ENCODE measurements at regions not wholly inside any gene's neighbourhood (a gene's known extent, or its start where the extent isn't known, plus 50 kb on each side); places are given as distances from the start of the nearest gene placed in this dataset.

GRCh38 chr12:46506961-46507360, 134.4 kb upstream of the SLC38A2 start:
- TF ChIP-seq CTCF (optimal IDR thresholded peaks at IDR 0.05 in 1 of 3, IDR thresholded peaks at IDR 0.05 in 1 of 3, conservative IDR thresholded peaks at IDR 0.05 in 1 of 3; ENCODE audit: extremely low read depth in 1 of 3, insufficient read depth in 2 of 3, low read length in 3 of 3): no peak
- TF ChIP-seq EZH2 (IDR thresholded peaks at IDR 0.05; ENCODE audit: low read length): no peak

Measured in keratinocyte (primary cell).